ENCODE measurements at regions not wholly inside any gene's neighbourhood (a gene's known extent, or its start where the extent isn't known, plus 50 kb on each side); places are given as distances from the start of the nearest gene placed in this dataset.
"Not testable (repeated sequence)": the region's sequence is repeated elsewhere in the genome, so short reads cannot be mapped to it uniquely, and the experiment has no call there.

DNA sequence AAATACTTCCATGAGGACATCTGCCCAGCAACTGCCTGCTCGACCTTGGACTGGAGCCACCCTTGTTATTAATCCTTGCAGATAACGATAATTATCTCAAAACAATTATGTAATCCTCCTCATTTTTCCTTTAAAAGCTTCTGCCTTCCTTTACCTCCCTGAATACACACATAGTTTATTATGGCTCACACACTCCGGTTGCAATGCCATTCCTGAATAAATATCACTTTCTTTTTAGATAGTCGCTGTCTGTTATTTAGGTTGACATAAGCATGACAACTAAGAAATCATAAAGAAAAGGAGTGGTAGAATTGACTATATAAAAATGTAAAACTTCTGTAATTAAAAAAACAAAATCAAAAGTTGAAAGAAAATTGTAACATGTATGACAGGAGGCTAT is 64.8 kb downstream of the B4GALT7 start:
- not testable (repeated sequence) for DNase-seq (ENCODE audit: low read depth)

DNA sequence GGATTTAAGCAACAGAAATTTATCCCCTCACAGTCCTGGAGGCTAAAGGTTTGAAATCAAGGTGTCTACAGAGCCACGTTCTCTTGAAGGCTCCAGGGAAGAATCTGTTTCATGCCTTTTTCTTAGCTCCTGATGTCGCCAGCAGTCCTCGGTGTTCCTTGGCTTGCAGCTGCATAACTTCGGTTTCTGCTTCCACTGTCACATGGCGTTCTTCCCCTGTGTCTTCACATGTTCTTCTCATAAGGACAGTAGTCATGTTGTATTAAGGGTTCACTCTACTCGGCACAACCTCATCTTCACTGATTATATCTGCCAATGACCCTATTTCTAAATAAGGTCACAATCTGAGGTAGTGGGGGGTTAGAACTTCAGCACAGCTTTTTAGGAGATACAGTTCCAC is 65.2 kb downstream of the B4GALT7 start:
- DNase-seq (ENCODE audit: low read depth), result not testable (repeated sequence)

DNA sequence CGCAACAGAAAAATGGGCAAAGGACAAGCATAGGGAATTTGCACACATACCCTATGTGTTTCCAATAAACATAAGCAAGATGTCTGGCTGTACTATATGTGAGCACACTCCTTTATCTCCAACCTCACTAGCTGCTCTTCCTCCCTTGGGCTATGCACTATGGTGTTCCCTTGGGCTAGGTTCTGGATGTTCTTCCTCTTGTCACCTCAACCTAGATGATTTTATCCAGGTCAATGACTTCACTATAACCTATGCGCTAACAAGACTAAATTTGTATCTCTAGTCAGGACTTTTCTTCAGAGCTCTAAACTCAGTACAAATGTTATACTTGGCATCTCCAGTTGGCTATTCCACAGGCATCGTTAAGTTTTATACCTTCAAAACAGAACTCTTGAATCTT is 66.0 kb downstream of the B4GALT7 start:
- DNase-seq (ENCODE audit: low read depth), result not testable (repeated sequence)

DNA sequence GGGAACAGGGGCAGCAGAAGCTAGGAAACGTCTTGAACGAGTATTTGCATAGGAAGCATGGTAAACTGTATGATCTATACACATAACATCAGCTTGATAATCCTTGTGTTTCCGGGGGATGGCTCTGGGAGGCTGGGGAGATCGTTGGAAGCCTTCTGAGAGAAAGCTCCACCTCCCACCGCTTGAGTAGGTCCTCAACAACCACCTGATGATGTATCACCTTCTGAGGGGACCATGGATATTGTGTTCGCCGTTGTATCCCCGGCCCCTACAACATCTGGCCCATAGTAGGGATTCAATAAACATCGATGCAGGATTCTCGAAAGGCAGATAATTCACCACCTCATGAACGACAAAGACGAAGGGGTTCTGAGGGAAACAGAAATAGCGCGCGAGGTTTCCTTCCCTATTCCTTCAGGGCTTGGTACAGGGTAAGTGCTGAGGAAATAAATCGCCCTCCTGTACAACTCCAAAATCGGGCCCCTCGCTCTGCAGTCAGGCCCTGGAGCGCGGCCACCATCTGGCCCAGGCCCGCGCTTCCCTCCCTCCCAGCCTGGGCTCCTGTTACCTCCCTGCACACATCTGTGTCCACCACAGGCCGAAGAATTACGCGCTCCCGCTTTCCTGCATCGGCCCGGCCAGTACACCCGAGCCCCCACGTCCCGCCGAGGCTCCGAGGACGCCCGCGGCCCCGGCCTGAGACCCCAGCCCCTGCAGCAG is 71.3 kb downstream of the B4GALT7 start:
- DNase-seq (ENCODE audit: low read depth), result not testable (repeated sequence)

DNA sequence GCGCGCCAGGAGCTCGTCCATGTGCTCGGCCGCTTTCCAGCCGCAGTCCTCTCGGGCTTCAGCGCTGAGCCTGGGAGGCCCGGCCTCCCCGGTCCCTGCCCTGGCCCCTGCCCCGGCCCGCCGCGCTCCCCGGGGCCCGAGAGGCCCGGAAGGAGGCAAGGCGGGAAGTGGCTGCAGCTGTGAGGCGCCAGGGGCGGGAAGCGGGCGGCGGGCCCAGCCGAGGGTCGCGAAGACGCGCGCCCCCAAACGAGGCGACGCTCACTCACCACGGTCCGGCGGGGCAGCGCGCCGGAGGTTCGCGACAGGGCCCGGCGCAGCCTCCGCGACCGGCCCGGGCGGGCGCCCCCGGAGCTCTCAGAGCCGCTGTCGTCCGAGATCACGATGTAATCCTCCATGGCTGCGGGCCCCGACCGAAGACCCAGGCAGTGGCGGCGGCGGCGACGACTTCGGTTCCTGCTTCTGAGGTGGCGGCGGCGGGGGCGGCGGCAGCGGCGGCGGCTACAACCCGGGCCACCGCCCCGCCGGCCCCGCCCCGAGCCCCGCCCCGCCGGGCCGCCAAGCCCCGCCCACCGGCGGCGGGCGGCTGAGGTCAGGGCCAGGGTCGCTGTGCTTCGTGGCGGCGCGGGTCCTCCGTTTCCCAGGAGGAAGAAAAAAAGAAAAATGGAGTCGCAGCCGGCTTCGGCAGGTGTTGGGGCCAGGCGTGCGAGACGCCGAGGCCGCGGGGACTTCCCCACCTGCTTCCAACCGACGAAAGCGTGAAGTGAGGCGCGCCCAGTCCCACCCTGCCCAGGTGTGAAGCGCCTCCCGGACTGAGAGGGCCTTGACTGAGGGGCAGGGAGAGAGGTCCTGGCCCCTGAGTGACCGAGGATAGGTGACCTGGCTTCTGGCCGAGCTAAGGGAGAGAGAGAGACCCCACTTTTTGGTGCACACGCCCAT is 72.1 kb downstream of the B4GALT7 start:
- peak; percentile 46 for DNase-seq (ENCODE audit: low read depth)
